Stimulated activated CD8-positive, alpha-beta memory T cell treated with anti-CD3 and anti-CD28 coated beads, Interleukin-7, amount 100 ng/mL, for 48 hours (primary cell): ENCODE measurements at regions not wholly inside any gene's neighbourhood (a gene's known extent, or its start where the extent isn't known, plus 50 kb on each side); places are given as distances from the start of the nearest gene placed in this dataset.

Experiments
- DNase-seq, 2 donors: peaks; one replicate each; pipeline ENCODE4 v3.0.0-alpha.2; 2020; ENCODE audit warnings: low read depth in 1 of 2; ENCODE audit errors: extremely low read depth in 1 of 2

GRCh38 chr3:193779933-193780332 lies 186.9 kb downstream of the OPA1 start:
- DNase-seq = no peak

GRCh38 chr3:193780397-193780796 lies 187.4 kb downstream of the OPA1 start:
- no peak for DNase-seq

- DNase-seq = no peak
Measured at GRCh38 chr3:193780810-193781478, 187.9 kb downstream of the OPA1 start.

GRCh38 chr3:193782276-193782647 lies 189.3 kb downstream of the OPA1 start:
- DNase-seq = no peak

- no peak for DNase-seq
Measured at GRCh38 chr3:193782747-193783146, 189.7 kb downstream of the OPA1 start.

GRCh38 chr3:193783166-193783896 lies 190.3 kb downstream of the OPA1 start:
- no peak for DNase-seq

- no peak for DNase-seq
Measured at GRCh38 chr3:193784822-193785221, 191.8 kb downstream of the OPA1 start.

- DNase-seq = no peak
Measured at GRCh38 chr3:193787496-193787870, 194.5 kb downstream of the OPA1 start.

- no peak for DNase-seq
Measured at GRCh38 chr3:193788189-193788991, 195.4 kb downstream of the OPA1 start.

GRCh38 chr3:193789455-193789854 lies 196.4 kb downstream of the OPA1 start:
- DNase-seq = no peak

- DNase-seq = no peak
Measured at GRCh38 chr3:193790086-193790990, 197.3 kb downstream of the OPA1 start.

GRCh38 chr3:193791041-193792032 lies 198.3 kb downstream of the OPA1 start:
- no peak for DNase-seq

- DNase-seq = no peak
Measured at GRCh38 chr3:193793123-193793522, 200.1 kb downstream of the OPA1 start.

- no peak for DNase-seq
Measured at GRCh38 chr3:193794002-193794881, 201.2 kb downstream of the OPA1 start.

- DNase-seq = no peak
Measured at GRCh38 chr3:193795062-193795690, 202.2 kb downstream of the OPA1 start.

- DNase-seq = no peak
Measured at GRCh38 chr3:193796089-193796488, 203.1 kb downstream of the OPA1 start.

GRCh38 chr3:193797566-193797965 lies 204.6 kb downstream of the OPA1 start:
- DNase-seq = no peak

- DNase-seq = no peak
Measured at GRCh38 chr3:193798051-193798450, 205.0 kb downstream of the OPA1 start.
